HepG2 (cell line): ENCODE measurements at regions not wholly inside any gene's neighbourhood (a gene's known extent, or its start where the extent isn't known, plus 50 kb on each side); places are given as distances from the start of the nearest gene placed in this dataset.

Source experiments
- ATAC-seq: fragments of 200-7000 bp; cut with Tn5 transposase; 3 replicates; pipeline ENCODE4 v1.9.1; 2020; ENCODE audit warnings: mild to moderate bottlenecking, moderate library complexity
- BruUV-seq: library from RNA; stranded (reverse); fragments of 400-500 nt; replicated peaks from 2 replicates; lab custom pipeline; 2021; lab: Mats Ljungman, UMichigan
- CTCF ChIA-PET: fragments of 300-600 bp; formaldehyde crosslinking; extraction: SDS; loops from one replicate; lab custom pipeline; 2021; ENCODE audit warnings: low total read pairs, inconsistent platforms, low intra/inter-chr PET ratio; lab: Yijun Ruan, JAX
- POLR2A ChIA-PET: fragments of 350-600 bp; sonication (Branson Sonifier 250); formaldehyde crosslinking; loops from one replicate; lab custom pipeline; 2020; ENCODE audit warnings: antibody characterized with exemption, inconsistent platforms; lab: Yijun Ruan, JAX
- DNase-seq: peaks from one replicate; pipeline ENCODE4 v3.0.0-alpha.2; 2015; ENCODE audit warnings: low spot score
- FAIRE-seq: peaks from 3 replicates; lab custom pipeline; 2011; peaks lifted over from hg19 to GRCh38; lab: Jason Lieb, UNC
- H2AFZ ChIP-seq: one replicate; pipeline ENCODE4 v1.6.1; 2011; ENCODE audit warnings: low read length, inconsistent platforms
- H3K27ac ChIP-seq: fragments of 300-600 bp; 3 replicates; pipeline ENCODE4 v1.8.0; 2011; ENCODE audit warnings: mixed run types, mild to moderate bottlenecking, mixed read lengths, low read length, inconsistent platforms; ENCODE audit not compliant: insufficient read depth; ENCODE audit errors: extremely low read length
- H3K27me3 ChIP-seq, 2 experiments: fragments of 200-600 bp in 1 of 2; 2 replicates in 1 of 2; 3 replicates in 1 of 2; pipeline versions ENCODE4 v1.6.0 to v1.8.0; 2011; ENCODE audit warnings: low read length in 2 of 2, mild to moderate bottlenecking in 2 of 2, moderate library complexity in 2 of 2, inconsistent platforms in 1 of 2; ENCODE audit not compliant: insufficient read depth in 2 of 2, control insufficient read depth in 1 of 2
- H3K36me3 ChIP-seq, 2 experiments: fragments of 200-600 bp in 1 of 2; replicated peaks in 1 of 2; 2 replicates in 1 of 2; 3 replicates in 1 of 2; pipeline versions ENCODE4 v1.5.1 to v1.8.0; 2011; ENCODE audit warnings: low read length in 2 of 2, inconsistent platforms in 1 of 2; ENCODE audit not compliant: insufficient read depth in 2 of 2, control insufficient read depth in 1 of 2
- H3K4me1 ChIP-seq: 2 replicates; pipeline ENCODE4 v1.5.1; 2012; ENCODE audit warnings: low read length, inconsistent platforms; ENCODE audit not compliant: insufficient read depth
- H3K4me2 ChIP-seq: 2 replicates; pipeline ENCODE4 v1.6.0; 2011; ENCODE audit warnings: low read depth, low read length, inconsistent platforms
- H3K4me3 ChIP-seq, 3 experiments: fragments of 200-600 bp in 1 of 3; sonication (generic), shearing (Covaris generic) in 1 of 3; replicated peaks in 1 of 3; 2 replicates each; pipeline ENCODE4 v1.5.1; 2011 to 2016; ENCODE audit warnings: low read length in 3 of 3, inconsistent platforms in 2 of 3, low read depth in 2 of 3, mild to moderate bottlenecking in 2 of 3, control low read depth in 1 of 3, mixed read lengths in 1 of 3; ENCODE audit not compliant: insufficient read depth in 1 of 3
- H3K79me2 ChIP-seq: one replicate; pipeline ENCODE4 v1.6.1; 2011; ENCODE audit warnings: low read length, inconsistent platforms; ENCODE audit not compliant: insufficient read depth
- H3K9ac ChIP-seq: 2 replicates; pipeline ENCODE4 v1.6.0; 2011; ENCODE audit warnings: mild to moderate bottlenecking, low read depth, low read length, inconsistent platforms; ENCODE audit not compliant: insufficient read depth
- H3K9me3 ChIP-seq: 2 replicates; pipeline ENCODE4 v1.5.1; 2012; ENCODE audit warnings: mild to moderate bottlenecking, low read length
- H4K20me1 ChIP-seq: 2 replicates; pipeline ENCODE4 v1.6.0; 2011; ENCODE audit warnings: inconsistent platforms, mild to moderate bottlenecking, low read length, moderate library complexity; ENCODE audit not compliant: insufficient read depth
- ELF1 ChIP-seq: sonication (generic); formaldehyde crosslinking; IDR thresholded peaks from 2 replicates; pipeline ENCODE4 v1.4.0; 2020; ENCODE audit warnings: missing genetic modification reagents
- MTF2 ChIP-seq: sonication (generic); formaldehyde crosslinking; IDR thresholded peaks from 2 replicates; pipeline ENCODE4 v1.5.0; 2020; ENCODE audit warnings: missing genetic modification reagents, borderline replicate concordance
- SALL2 ChIP-seq: sonication (generic); formaldehyde crosslinking; IDR thresholded peaks from 2 replicates; pipeline ENCODE4 v1.8.1; 2023; ENCODE audit warnings: mild to moderate bottlenecking, missing genetic modification reagents, inconsistent platforms
- ZC3H13 ChIP-seq: sonication (generic); formaldehyde crosslinking; IDR thresholded peaks from 2 replicates; pipeline ENCODE4 v1.8.1; 2023; ENCODE audit warnings: mild to moderate bottlenecking, missing genetic modification reagents, moderate library complexity
- ZNF12 ChIP-seq: sonication (generic); formaldehyde crosslinking; IDR thresholded peaks from 2 replicates; pipeline ENCODE4 v1.5.0; 2020; ENCODE audit warnings: missing genetic modification reagents
- ZNF296 ChIP-seq: sonication (generic); formaldehyde crosslinking; conservative IDR thresholded peaks from 2 replicates; pipeline ENCODE4 v1.5.0; 2020; ENCODE audit warnings: mild to moderate bottlenecking, missing genetic modification reagents
- ZNF720 ChIP-seq: sonication (generic); formaldehyde crosslinking; IDR thresholded peaks from 2 replicates; pipeline ENCODE4 v1.4.0; 2020; ENCODE audit warnings: missing genetic modification reagents
- whole genome bisulfite sequencing: methylation state at CpG from one replicate; pipeline ENCODE4 v1.1.6; 2017; ENCODE audit warnings: low lambda C conversion rate; 5-methylcytosine and 5-hydroxymethylcytosine counted together
- in situ Hi-C: cut with HindIII; loops from 2 replicates; pipeline ENCODE4 v1.10.0; 2017; ENCODE audit warnings: low pct_unique_long_range_greater_than_20kb; ENCODE audit not compliant: extremely low pct_ligation_motif_present
- intact Hi-C: fragments of 100-400 bp; cut with micrococcal nuclease; formaldehyde crosslinking; loops from one replicate; pipeline ENCODE4 v1.10.0; 2022; ENCODE audit not compliant: unreplicated experiment
- TF ChIP-seq, protein P1 (sequence below): sonication (generic); formaldehyde crosslinking; IDR thresholded peaks from 2 replicates; pipeline ENCODE4 v1.8.0; 2023; ENCODE audit warnings: mild to moderate bottlenecking, missing genetic modification reagents
- TF ChIP-seq, protein P2 (sequence below): sonication (generic); formaldehyde crosslinking; IDR thresholded peaks from 2 replicates; pipeline ENCODE4 v1.4.0; 2020; ENCODE audit warnings: low read depth, mild to moderate bottlenecking, missing genetic modification reagents

DNA sequence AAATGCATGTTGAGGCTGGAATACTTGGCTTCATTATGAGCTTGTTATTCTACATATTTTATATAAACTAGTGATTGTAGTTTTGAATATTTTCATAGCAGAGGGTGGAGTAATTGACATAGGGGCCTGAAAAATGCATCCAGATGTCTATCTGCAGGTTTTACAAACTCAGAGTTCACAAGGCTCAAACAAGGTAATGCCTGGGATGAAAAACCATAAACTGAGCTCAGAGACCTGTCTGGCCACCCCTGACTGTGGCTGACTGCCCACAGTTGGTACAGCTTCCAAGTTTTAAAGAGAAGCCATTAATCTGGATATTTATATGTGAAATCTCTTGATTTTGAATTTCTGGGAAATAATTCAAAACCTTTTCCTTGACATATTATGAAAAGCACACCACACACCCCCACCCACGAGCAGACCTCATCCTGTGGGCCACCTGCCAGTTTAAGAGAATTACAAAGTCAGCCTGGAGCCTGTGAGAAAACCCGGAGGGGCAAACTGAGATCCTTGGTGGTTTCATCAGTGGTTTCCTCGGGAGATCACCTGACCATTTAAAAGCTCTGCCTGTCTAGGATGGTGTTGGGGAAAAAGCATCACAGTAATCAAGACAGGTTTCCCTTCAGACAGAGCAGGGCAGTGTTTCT lies 230.1 kb downstream of the SAMD5 start (continued):
- TF ChIP-seq, protein P1, sequence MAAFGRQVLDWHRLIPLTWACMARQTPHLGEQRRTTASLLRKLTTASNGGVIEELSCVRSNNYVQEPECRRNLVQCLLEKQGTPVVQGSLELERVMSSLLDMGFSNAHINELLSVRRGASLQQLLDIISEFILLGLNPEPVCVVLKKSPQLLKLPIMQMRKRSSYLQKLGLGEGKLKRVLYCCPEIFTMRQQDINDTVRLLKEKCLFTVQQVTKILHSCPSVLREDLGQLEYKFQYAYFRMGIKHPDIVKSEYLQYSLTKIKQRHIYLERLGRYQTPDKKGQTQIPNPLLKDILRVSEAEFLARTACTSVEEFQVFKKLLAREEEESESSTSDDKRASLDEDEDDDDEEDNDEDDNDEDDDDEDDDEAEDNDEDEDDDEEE (CRISPR knock-in tag), result no peak

DNA sequence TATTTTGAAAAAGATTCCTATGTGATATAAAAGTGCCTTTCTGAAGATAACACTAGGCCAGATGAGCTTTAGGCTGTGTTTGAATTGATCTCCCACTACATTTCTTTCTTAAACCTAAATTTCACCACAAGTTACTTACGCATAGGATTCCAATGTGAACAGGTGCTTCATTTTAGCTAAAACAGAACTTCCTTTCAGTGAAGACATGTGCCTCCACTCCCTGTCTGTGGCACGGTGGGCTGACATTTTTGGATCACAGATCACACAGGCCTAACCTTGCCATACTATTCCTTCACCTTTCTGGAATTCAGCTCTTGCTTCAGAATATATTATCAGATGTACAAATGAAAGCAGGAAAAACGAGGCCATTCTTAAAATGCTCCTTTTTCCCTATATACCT lies 231.8 kb downstream of the SAMD5 start:
- POLR2A ChIA-PET, result no interaction called here
- Histone ChIP-seq H3K27ac (no peak overlapping the region), H3K36me3 (no peaks in the 10 kb centered on the region), H2AFZ (no peak overlapping the region), H3K4me2 (no peak overlapping the region), H3K9me3 (no peaks in the 10 kb centered on the region), H3K27me3 (no peaks in the 10 kb centered on the region), H4K20me1 (no peaks in the 10 kb centered on the region), H3K79me2 (no peaks in the 10 kb centered on the region), H3K4me1 (no peaks in the 10 kb centered on the region), H3K4me3 (no peak overlapping the region), H3K9ac (no peak overlapping the region)
- DNase-seq (no peak), FAIRE-seq (no peak), ATAC-seq (no peak)
- CTCF ChIA-PET, result no interaction called here
- WGBS, result 50% methylated on average over 3 of the region's 3 CpGs
- intact Hi-C loops, result no loop called here
- TF ChIP-seq ZC3H13 (CRISPR knock-in tag) (no peak), MTF2 (no peak), SALL2 (CRISPR knock-in tag) (no peak), ZNF296 (CRISPR knock-in tag) (no peak), ZNF720 (CRISPR knock-in tag) (no peak), ELF1 (CRISPR knock-in tag) (no peak), ZNF12 (no peak)
- TF ChIP-seq, protein P2, sequence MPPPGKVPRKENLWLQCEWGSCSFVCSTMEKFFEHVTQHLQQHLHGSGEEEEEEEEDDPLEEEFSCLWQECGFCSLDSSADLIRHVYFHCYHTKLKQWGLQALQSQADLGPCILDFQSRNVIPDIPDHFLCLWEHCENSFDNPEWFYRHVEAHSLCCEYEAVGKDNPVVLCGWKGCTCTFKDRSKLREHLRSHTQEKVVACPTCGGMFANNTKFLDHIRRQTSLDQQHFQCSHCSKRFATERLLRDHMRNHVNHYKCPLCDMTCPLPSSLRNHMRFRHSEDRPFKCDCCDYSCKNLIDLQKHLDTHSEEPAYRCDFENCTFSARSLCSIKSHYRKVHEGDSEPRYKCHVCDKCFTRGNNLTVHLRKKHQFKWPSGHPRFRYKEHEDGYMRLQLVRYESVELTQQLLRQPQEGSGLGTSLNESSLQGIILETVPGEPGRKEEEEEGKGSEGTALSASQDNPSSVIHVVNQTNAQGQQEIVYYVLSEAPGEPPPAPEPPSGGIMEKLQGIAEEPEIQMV (CRISPR knock-in tag), result no peak
- no TSS peak for BruUV-seq
- in situ Hi-C loops, result no loop called here
